ENCODE measurements at regions not wholly inside any gene's neighbourhood (a gene's known extent, or its start where the extent isn't known, plus 50 kb on each side); places are given as distances from the start of the nearest gene placed in this dataset.

- no TSS peak for BruUV-seq (replicated peaks)
- Histone ChIP-seq H3K27me3 (replicated peaks; ENCODE audit: insufficient read depth, low read depth, low read length, poor library complexity) (no peaks in the 10 kb centered on the region), H3K27ac (ENCODE audit: low read depth, low read length, poor library complexity, severe bottlenecking) (no peak overlapping the region), H3K4me1 (ENCODE audit: insufficient read depth, low read length, poor library complexity, severe bottlenecking) (no peaks in the 10 kb centered on the region), H3K36me3 (ENCODE audit: insufficient read depth, low read length, poor library complexity, severe bottlenecking) (no peaks in the 10 kb centered on the region), H3K9me3 (ENCODE audit: low read depth, low read length, poor library complexity, severe bottlenecking) (peaks cover 4% of the 10 kb centered on the region), H3K4me3 (ENCODE audit: low read depth, low read length, poor library complexity, severe bottlenecking) (no peak overlapping the region)
- CTCF ChIA-PET = no interaction called here
- intact Hi-C loops (cut with micrococcal nuclease; ENCODE audit: unreplicated experiment) = no loop called here
- TF ChIP-seq, protein P1, sequence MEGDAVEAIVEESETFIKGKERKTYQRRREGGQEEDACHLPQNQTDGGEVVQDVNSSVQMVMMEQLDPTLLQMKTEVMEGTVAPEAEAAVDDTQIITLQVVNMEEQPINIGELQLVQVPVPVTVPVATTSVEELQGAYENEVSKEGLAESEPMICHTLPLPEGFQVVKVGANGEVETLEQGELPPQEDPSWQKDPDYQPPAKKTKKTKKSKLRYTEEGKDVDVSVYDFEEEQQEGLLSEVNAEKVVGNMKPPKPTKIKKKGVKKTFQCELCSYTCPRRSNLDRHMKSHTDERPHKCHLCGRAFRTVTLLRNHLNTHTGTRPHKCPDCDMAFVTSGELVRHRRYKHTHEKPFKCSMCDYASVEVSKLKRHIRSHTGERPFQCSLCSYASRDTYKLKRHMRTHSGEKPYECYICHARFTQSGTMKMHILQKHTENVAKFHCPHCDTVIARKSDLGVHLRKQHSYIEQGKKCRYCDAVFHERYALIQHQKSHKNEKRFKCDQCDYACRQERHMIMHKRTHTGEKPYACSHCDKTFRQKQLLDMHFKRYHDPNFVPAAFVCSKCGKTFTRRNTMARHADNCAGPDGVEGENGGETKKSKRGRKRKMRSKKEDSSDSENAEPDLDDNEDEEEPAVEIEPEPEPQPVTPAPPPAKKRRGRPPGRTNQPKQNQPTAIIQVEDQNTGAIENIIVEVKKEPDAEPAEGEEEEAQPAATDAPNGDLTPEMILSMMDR (conservative IDR thresholded peaks at IDR 0.05; ENCODE audit: low read depth, low read length) = no peak
- no peak for TF ChIP-seq EZH2 (IDR thresholded peaks at IDR 0.05; ENCODE audit: borderline replicate concordance, low read depth, low read length, poor library complexity, severe bottlenecking)
- POLR2A ChIA-PET (ENCODE audit: low non-redundant PET) = no interaction called here
- DNase-seq (ENCODE audit: low spot score) = no peak
Measured at GRCh38 chr18:73708591-73708990, 439.0 kb downstream of the FBXO15 start.

GRCh38 chr18:73707035-73707434 lies 440.6 kb downstream of the FBXO15 start:
- BruUV-seq (replicated peaks) = no TSS peak
- ChIA-PET POLR2A (ENCODE audit: low non-redundant PET) (no interaction called here), CTCF (no interaction called here)
- no peak overlapping the region for H3K27ac ChIP-seq (ENCODE audit: low read depth, low read length, poor library complexity, severe bottlenecking)
- H3K9me3 ChIP-seq (ENCODE audit: low read depth, low read length, poor library complexity, severe bottlenecking) = peaks cover 4% of the 10 kb centered on the region
- H3K27me3 ChIP-seq (replicated peaks; ENCODE audit: insufficient read depth, low read depth, low read length, poor library complexity) = no peaks in the 10 kb centered on the region
- DNase-seq (ENCODE audit: low spot score) = no peak
- no peaks in the 10 kb centered on the region for H3K36me3 ChIP-seq (ENCODE audit: insufficient read depth, low read length, poor library complexity, severe bottlenecking)
- TF ChIP-seq EZH2 (IDR thresholded peaks at IDR 0.05; ENCODE audit: borderline replicate concordance, low read depth, low read length, poor library complexity, severe bottlenecking) = no peak
- TF ChIP-seq, protein P1 (conservative IDR thresholded peaks at IDR 0.05; ENCODE audit: low read depth, low read length) = no peak
- intact Hi-C loops (cut with micrococcal nuclease; ENCODE audit: unreplicated experiment) = no loop called here
- no peaks in the 10 kb centered on the region for H3K4me1 ChIP-seq (ENCODE audit: insufficient read depth, low read length, poor library complexity, severe bottlenecking)
- no peak overlapping the region for H3K4me3 ChIP-seq (ENCODE audit: low read depth, low read length, poor library complexity, severe bottlenecking)

DNA sequence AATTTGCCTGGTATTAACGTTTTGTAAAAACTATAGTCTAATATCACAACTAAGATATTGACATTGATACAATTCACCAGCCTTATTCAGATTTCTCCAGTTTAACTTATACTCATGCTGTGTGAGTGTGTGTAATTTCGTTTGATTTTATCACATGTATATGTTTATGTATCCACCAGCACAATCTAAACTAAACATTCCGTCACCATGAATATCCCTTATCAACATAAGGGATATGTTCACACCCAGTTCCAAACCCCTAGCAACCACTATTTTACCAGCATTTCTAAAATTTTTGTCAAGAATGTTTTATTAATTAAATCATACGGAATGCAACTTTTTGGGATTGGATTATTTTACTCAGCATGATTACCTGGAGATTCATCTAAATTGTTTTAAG lies 450.3 kb downstream of the FBXO15 start:
- H3K4me3 ChIP-seq (ENCODE audit: low read depth, low read length, poor library complexity, severe bottlenecking) = no peak overlapping the region
- TF ChIP-seq, protein P1 (conservative IDR thresholded peaks at IDR 0.05; ENCODE audit: low read depth, low read length) = no peak
- no peak for TF ChIP-seq EZH2 (IDR thresholded peaks at IDR 0.05; ENCODE audit: borderline replicate concordance, low read depth, low read length, poor library complexity, severe bottlenecking)
- intact Hi-C loops (cut with micrococcal nuclease; ENCODE audit: unreplicated experiment) = no loop called here
- CTCF ChIA-PET = no interaction called here
- peaks cover 3% of the 10 kb centered on the region for H3K9me3 ChIP-seq (ENCODE audit: low read depth, low read length, poor library complexity, severe bottlenecking)
- no peaks in the 10 kb centered on the region for H3K27me3 ChIP-seq (replicated peaks; ENCODE audit: insufficient read depth, low read depth, low read length, poor library complexity)
- POLR2A ChIA-PET (ENCODE audit: low non-redundant PET) = no interaction called here
- H3K36me3 ChIP-seq (ENCODE audit: insufficient read depth, low read length, poor library complexity, severe bottlenecking) = no peaks in the 10 kb centered on the region
- no TSS peak for BruUV-seq (replicated peaks)
- no peak overlapping the region for H3K27ac ChIP-seq (ENCODE audit: low read depth, low read length, poor library complexity, severe bottlenecking)
- no peaks in the 10 kb centered on the region for H3K4me1 ChIP-seq (ENCODE audit: insufficient read depth, low read length, poor library complexity, severe bottlenecking)
- no peak for DNase-seq (ENCODE audit: low spot score)

All from A673 (cell line).